Nephron (organoid): ENCODE measurements at regions not wholly inside any gene's neighbourhood (a gene's known extent, or its start where the extent isn't known, plus 50 kb on each side); places are given as distances from the start of the nearest gene placed in this dataset.

Experiments
- H3K27ac Mint-ChIP-seq, 3 experiments: 2 replicates each; pipeline ENCODE4 v1.8.0; 2020; ENCODE audit warnings: mixed read lengths in 3 of 3, mild to moderate bottlenecking in 2 of 3, moderate library complexity in 1 of 3
- H3K27me3 Mint-ChIP-seq: 2 replicates; pipeline ENCODE4 v1.8.0; 2021; ENCODE audit warnings: low read depth, mild to moderate bottlenecking, moderate library complexity, mixed read lengths
- H3K36me3 Mint-ChIP-seq: 2 replicates; pipeline ENCODE4 v1.8.0; 2020; ENCODE audit warnings: low read depth, mixed read lengths
- H3K4me1 Mint-ChIP-seq: 2 replicates; pipeline ENCODE4 v1.8.0; 2020; ENCODE audit warnings: mixed read lengths
- H3K4me3 Mint-ChIP-seq, 3 experiments: 2 replicates each; pipeline ENCODE4 v1.8.0; 2020; ENCODE audit warnings: mild to moderate bottlenecking in 3 of 3, mixed read lengths in 3 of 3, moderate library complexity in 2 of 3
- H3K9me3 Mint-ChIP-seq: 2 replicates; pipeline ENCODE4 v1.8.0; 2020; ENCODE audit warnings: mixed read lengths
- CTCF ChIP-seq, 3 experiments: fragments of 200-600 bp; sonication (generic); IDR thresholded peaks; one replicate each; pipeline ENCODE4 v1.5.0; 2021; ENCODE audit warnings: antibody characterized with exemption in 3 of 3; ENCODE audit not compliant: unreplicated experiment in 3 of 3

DNA sequence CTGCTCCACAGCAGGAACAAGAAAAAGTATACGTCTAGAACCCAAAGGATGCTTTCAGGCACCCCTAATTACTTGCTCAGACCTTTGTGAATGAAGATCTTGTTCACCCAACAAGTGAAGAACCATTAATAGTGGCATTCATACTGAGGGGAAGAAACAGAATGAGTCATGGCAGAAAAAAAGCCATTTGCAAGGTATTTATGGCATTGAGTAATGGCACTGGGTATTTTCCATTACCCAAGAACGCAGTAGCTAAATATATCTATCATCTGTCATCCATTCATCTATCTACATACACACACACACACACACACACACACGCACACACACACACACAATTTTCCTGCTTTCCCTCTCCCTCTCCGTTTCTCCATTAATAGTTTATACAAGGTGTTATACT is 56.4 kb upstream of the XIRP2 start:
- Mint-ChIP-seq H3K27ac (no peak overlapping the region), H3K36me3 (no peaks in the 10 kb centered on the region), H3K9me3 (no peaks in the 10 kb centered on the region), H3K4me1 (no peaks in the 10 kb centered on the region), H3K27me3 (no peaks in the 10 kb centered on the region), H3K4me3 (no peak overlapping the region)
- no peak for TF ChIP-seq CTCF (IDR thresholded peaks at IDR 0.05; ENCODE audit: unreplicated experiment in 3 of 3)

- Mint-ChIP-seq H3K4me1 (no peaks in the 10 kb centered on the region), H3K27me3 (no peaks in the 10 kb centered on the region), H3K27ac (no peak overlapping the region), H3K4me3 (no peak overlapping the region), H3K9me3 (peaks cover 3% of the 10 kb centered on the region), H3K36me3 (no peaks in the 10 kb centered on the region)
- no peak for TF ChIP-seq CTCF (IDR thresholded peaks at IDR 0.05; ENCODE audit: unreplicated experiment in 3 of 3)
Observed at GRCh38 chr2:166825914-166826313, 62.4 kb upstream of the XIRP2 start.

- no peaks in the 10 kb centered on the region for H3K4me1 Mint-ChIP-seq
- H3K27ac Mint-ChIP-seq: no peak overlapping the region
- peaks cover 3% of the 10 kb centered on the region for H3K9me3 Mint-ChIP-seq
- peaks cover 3% of the 10 kb centered on the region for H3K27me3 Mint-ChIP-seq
- H3K4me3 Mint-ChIP-seq: no peak overlapping the region
- no peaks in the 10 kb centered on the region for H3K36me3 Mint-ChIP-seq
- TF ChIP-seq CTCF (IDR thresholded peaks at IDR 0.05; ENCODE audit: unreplicated experiment in 3 of 3): no peak
Observed at GRCh38 chr2:166814335-166814734, 73.9 kb upstream of the XIRP2 start.

DNA sequence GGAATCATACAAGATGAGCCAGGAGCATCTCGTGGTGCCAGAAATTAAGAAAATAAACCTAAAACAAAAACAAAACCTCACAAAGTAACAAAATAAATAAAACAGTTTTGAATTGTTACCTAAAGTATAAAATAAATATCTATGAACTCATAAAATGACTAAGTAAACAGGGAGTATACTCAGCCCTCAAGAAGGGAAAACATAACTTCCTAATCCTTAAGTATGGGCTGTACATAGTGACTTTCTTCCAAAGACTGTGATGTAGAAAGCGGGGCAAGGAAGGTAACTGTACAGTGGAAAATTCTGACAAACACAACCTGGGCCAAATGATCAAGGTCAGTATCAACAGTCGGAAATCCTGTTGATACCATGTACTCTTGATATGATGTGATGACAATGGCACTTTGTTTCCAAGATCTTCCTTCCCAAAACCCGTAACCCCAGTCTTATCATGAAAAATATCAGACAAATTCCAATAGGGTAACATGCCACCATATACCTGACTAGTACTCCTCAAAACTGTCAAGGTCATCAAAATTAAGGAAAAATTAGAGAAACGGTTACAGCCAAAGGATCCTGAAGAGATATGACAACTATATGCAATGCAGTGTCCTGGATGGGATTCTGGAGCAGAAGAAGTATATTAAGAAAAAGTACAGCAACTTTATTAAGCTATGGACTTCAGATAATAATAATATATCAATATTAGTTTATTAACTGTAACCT is 76.0 kb upstream of the XIRP2 start:
- Mint-ChIP-seq H3K27ac (no peak overlapping the region), H3K4me3 (no peak overlapping the region), H3K9me3 (peaks cover 5% of the 10 kb centered on the region), H3K27me3 (peaks cover 3% of the 10 kb centered on the region), H3K4me1 (peaks cover 5% of the 10 kb centered on the region), H3K36me3 (no peaks in the 10 kb centered on the region)
- TF ChIP-seq CTCF (IDR thresholded peaks at IDR 0.05; ENCODE audit: unreplicated experiment in 3 of 3): no peak

GRCh38 chr2:166805753-166806152 is 82.5 kb upstream of the XIRP2 start:
- Mint-ChIP-seq H3K27ac (peak overlapping the region; percentile 29 to 36 (median 30)), H3K4me3 (no peak overlapping the region), H3K27me3 (no peaks in the 10 kb centered on the region), H3K9me3 (peaks cover 2% of the 10 kb centered on the region), H3K36me3 (no peaks in the 10 kb centered on the region), H3K4me1 (peaks cover 31% of the 10 kb centered on the region)
- no peak for TF ChIP-seq CTCF (IDR thresholded peaks at IDR 0.05; ENCODE audit: unreplicated experiment in 3 of 3)

- no peak for TF ChIP-seq CTCF (IDR thresholded peaks at IDR 0.05; ENCODE audit: unreplicated experiment in 3 of 3)
- Mint-ChIP-seq H3K4me1 (peaks cover 28% of the 10 kb centered on the region), H3K36me3 (no peaks in the 10 kb centered on the region), H3K4me3 (no peak overlapping the region), H3K27ac (peak overlapping the region; percentile 83 to 91 (median 83)), H3K9me3 (peaks cover 2% of the 10 kb centered on the region), H3K27me3 (no peaks in the 10 kb centered on the region)
Observed at GRCh38 chr2:166803373-166804000, 84.8 kb upstream of the XIRP2 start.
